ENCODE measurements at regions not wholly inside any gene's neighbourhood (a gene's known extent, or its start where the extent isn't known, plus 50 kb on each side); places are given as distances from the start of the nearest gene placed in this dataset.

DNA sequence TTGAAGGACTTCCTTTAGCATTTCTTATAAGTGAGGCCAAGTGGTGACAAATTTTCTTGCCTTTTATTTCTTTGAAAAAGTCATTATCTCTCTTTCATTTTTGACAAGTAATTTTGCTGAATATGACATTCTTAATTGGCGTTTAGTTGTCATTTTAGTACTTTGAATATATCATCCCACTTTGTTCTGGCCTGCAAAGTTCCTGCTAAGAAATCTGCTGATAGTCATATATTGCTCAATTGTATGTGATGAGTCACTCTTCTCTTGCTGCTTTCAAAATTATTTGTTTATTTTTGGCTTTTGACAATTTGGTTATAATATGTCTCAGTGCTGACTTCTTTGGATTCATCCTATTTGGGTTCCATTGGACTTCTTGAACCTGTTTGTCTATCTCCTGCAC, 312.6 kb downstream of the DUSP10 start:
- no peak for DNase-seq (ENCODE audit: low read depth in 2 of 2)

GRCh38 chr1:221430152-221430960, 311.5 kb downstream of the DUSP10 start:
- no peak for DNase-seq (ENCODE audit: low read depth in 2 of 2)

GRCh38 chr1:221431068-221431651, 310.7 kb downstream of the DUSP10 start:
- DNase-seq (ENCODE audit: low read depth in 2 of 2), result no peak

- no peak for DNase-seq (ENCODE audit: low read depth in 2 of 2)
Observed at GRCh38 chr1:221431961-221432360, 309.9 kb downstream of the DUSP10 start.

- DNase-seq (ENCODE audit: low read depth in 2 of 2), result no peak
Observed at GRCh38 chr1:221435504-221435904, 306.4 kb downstream of the DUSP10 start.

GRCh38 chr1:221437171-221437570, 304.7 kb downstream of the DUSP10 start:
- DNase-seq (ENCODE audit: low read depth in 2 of 2), result no peak

DNA sequence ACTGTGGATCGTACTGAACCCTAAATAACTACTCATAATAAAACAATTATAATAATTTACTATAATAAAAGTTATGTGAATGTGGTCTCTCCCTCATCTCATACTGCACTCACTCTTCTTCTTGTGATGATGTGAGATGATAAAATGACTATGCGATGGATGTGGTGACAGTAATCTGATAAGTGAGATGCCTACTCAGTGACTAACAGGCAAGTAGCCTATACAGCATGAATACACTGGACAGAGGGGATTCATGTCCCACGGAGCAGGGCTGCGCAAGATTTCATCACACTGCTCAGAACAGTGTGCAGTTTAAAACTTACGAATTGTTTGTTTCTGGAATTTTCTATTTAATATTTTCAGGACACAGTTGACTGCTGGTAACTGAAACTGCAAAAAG, 304.0 kb downstream of the DUSP10 start:
- DNase-seq (ENCODE audit: low read depth in 2 of 2), result no peak

GRCh38 chr1:221439008-221439746, 302.7 kb downstream of the DUSP10 start:
- peak; percentile 37 to 48 for DNase-seq (ENCODE audit: low read depth in 2 of 2)

DNA sequence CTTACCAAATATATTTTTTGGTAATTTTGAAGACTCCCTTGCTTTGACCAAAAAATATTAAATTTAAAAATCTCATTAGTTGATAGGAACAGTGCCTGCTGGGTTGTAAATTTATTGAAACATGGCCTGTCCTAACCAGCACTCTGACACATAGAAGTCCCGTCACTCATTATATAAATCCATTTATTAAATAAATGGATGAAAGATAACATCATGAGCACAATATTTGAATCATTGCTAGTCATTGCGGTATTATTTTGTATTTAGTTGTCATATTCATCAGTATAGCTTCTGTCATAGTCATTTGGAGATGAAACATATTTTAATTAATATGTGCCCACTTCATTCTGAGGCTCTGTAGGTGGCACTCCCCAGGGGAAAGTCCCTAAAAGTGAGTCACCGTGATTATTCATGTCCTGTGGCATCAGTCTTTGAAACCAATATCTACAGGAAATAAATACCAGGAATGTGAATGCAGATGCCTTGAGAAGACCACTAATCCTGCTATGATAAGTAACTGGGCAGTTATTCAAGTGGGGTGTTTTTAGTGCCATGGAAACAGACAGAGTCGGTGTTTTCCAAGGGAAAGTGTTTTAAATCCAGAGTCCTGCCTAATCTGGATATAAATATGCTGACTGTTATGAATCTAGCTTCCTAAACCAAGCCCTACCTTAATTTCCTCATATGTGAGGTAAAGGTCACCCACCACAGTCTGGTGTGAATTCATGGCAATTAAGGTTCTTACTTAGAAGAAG, 302.0 kb downstream of the DUSP10 start:
- peak; percentile 9 to 32 for DNase-seq (ENCODE audit: low read depth in 2 of 2)

DNA sequence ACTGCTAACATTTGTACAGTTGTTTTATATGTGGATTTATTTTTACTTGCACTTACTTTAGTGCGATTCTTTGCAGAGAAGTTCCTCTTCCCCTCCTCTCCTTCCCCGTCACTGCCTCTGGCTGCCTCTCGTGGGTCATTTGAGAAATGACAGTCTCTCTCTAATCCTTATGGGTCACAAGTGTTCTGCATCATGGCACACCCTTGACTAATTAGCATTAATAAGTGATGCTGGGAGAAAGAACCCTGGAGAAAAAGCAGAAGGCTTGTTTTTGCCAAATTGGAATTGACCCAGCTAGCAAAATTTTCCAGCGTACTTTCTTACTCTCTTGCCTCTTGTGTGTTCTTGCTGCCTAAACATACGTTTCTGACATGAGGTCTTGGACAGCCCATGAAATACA, 301.2 kb downstream of the DUSP10 start:
- DNase-seq (ENCODE audit: low read depth in 2 of 2), result no peak

GRCh38 chr1:221442056-221442455, 299.8 kb downstream of the DUSP10 start:
- DNase-seq (ENCODE audit: low read depth in 2 of 2), result no peak

GRCh38 chr1:221444346-221444745, 297.5 kb downstream of the DUSP10 start:
- no peak for DNase-seq (ENCODE audit: low read depth in 2 of 2)

DNA sequence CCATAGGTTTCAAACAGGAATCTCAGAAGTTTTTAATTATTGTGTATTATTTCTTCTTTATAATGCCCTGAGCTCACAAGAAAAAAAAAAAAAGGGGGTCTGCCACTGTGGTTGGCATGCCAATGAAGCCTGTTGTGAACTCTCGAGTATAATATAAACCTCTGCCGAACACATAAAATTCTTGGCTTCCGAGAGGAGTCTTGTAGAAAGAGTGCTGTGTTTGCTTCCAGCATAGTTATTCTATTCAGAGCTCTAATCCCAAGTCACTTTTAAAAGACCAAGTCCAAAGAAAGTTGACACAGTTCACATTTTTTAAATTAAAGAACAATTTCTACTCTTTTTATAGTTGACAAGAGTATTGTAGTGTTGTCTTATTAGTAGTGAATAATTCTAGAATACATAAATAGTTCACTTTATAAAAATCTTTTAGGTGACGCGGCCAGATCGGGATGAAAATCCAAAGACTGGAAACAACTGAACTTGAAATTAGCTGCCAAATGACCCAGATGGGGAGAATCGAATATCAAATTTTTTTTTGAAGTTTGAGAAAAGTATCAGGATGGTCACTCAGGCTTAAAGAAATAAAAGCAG, 293.2 kb downstream of the DUSP10 start:
- DNase-seq (ENCODE audit: low read depth in 2 of 2), result no peak

DNA sequence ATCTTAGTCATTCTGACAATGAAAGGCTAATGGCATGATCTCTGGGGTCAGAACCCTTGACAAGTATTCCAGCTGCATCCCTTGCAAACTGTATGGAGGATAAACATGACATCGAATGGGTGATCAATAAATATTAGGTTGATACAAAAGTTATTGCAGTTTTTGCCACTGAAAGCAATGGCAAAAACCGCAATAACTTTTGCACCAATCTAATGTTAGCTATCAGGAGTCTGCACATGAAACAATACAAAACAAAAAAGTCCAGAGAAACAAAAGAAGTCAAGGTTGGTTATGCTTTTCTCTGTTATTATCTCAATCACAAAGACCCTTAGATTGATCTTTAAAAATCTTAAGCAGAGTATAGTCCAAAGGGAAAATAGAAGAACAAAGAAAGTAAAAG, 292.7 kb downstream of the DUSP10 start:
- DNase-seq (ENCODE audit: low read depth in 2 of 2), result no peak

DNA sequence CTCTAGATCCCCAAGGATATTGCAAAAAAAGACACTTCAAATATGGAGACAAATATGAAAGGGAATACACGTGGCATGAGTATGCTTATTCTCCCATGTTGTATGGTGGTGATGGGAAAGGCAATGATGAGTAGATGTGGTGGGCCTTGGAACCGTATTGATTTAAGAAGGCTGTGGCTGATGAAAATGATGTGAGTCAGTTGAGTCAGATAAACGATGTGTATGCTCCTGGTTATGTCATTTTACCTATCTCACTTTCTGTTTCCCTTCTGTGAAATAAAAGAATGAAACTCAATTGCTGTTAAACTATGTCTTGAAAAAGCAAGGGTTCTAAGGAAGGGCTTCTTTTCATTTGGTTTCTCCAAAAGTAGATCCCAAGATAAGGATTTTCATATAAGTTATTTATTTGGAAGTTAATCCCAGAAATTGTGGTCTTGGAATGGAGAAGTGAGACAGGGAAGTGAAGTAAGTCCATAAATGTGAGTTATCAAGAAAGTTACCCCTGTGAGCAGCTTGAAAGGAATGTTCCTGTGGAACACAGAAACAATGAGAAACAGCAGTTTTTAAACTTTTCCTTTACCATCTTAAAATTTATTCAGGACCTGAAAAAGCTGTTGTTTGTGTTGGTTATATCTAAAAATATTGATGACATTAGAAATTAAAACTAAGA, 292.0 kb downstream of the DUSP10 start:
- no peak for DNase-seq (ENCODE audit: low read depth in 2 of 2)

DNA sequence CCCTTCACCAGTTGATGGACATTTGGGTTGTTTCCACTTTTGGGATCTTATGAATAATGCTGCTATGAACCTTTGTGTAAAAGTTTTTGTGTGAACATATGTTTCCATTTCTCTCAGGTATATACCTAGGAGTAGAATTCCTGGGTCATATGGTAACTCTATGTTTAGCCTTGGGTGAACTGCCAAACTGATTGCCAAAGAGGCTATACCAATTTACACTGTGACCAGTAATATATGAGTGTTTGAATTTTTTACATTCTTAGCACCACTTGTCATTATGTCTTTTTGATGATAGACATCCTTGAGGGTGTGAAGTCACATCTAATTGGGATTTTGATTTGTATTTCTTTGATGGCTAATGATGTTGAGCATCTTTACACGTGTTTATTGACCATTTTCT, 290.1 kb downstream of the DUSP10 start:
- DNase-seq (ENCODE audit: low read depth in 2 of 2), result no peak

- DNase-seq (ENCODE audit: low read depth in 2 of 2), result no peak
Observed at GRCh38 chr1:221454096-221454495, 287.8 kb downstream of the DUSP10 start.

- no peak for DNase-seq (ENCODE audit: low read depth in 2 of 2)
Observed at GRCh38 chr1:221456918-221457317, 285.0 kb downstream of the DUSP10 start.

DNA sequence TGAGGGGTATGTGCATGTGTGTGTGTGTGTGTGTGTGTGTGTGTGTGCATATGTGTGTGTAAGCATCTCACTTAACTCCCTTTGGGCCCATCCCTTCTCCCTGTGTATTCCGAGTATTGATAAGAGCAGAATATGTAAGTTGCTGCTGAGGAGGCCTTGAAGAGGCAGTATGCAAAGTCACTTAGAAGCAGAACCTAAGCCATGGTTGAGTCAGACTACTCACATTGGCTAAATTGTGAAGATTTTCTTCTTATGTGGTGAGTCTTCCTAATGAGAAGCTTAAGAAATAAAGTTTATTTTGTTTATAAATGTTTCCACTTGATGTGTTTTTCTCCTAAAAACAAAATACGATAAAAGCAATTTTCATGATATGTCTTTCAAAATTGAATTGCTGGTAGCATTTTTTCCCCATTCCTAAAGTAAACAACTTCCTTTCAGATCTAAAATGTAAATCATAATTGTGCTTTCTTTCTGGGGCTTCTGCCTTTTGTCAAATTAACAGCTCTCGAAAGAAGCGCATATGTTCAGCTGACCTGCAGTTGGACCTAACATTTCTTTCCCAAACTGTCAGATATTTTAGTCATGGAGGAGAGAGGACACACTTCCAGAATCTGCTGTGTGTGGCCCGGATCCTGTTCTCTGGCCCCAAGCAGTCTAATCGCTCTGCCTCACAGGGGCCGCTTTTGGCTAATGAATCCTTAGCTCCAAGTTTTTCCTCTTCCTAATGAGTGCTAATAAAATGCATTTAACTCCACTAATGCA, 284.0 kb downstream of the DUSP10 start:
- no peak for DNase-seq (ENCODE audit: low read depth in 2 of 2)

DNA sequence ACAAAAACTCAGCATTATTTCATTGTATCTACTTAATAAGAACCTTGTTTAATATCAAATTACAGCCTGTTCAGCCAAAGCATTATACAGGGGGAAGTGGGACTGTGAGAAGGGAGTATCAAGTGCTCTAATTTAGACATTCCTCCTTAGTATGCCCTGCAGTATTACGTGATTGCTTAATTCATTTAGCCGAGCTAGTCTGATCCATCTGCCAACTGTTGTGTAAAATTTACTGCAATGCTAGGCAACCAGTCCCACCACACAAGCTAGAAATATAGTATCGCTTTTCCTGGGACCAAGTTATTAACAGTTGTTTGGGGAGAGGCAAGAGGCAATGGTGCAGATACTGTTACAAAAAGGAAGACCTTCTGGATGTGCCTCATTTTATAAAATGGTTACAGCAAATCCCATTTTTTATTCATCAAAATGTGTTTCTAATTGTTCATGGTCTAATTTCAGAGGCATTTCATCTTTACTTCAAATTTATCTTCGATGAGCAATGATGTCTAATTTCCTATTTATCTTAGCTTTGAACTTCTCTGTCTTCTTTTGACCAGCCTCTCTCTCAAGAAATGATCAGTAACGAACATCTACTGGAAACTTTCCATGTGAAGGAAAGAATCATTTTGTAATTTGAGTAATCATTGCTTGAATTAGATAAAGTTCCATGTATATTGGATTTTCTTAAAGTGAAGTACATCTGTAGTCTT, 283.3 kb downstream of the DUSP10 start:
- DNase-seq (ENCODE audit: low read depth in 2 of 2), result no peak

Measured in stimulated activated CD4-positive, alpha-beta T cell treated with anti-CD3 and anti-CD28 coated beads, Interleukin-12 subunit alpha, Interleukin-12 subunit beta, amount 100 ng/mL, for 24 hours (primary cell).